Duodenal mucosa (tissue), 2 donors: ENCODE measurements at regions not wholly inside any gene's neighbourhood (a gene's known extent, or its start where the extent isn't known, plus 50 kb on each side); places are given as distances from the start of the nearest gene placed in this dataset.

Experiments used
- H3K27ac ChIP-seq: one replicate; pipeline ENCODE4 v1.7.0; 2013; ENCODE audit warnings: low read depth, low read length
- H3K27me3 ChIP-seq, 2 donors: one replicate each; pipeline ENCODE4 v1.7.0; 2013; ENCODE audit warnings: low read length in 2 of 2, control low read depth in 1 of 2; ENCODE audit not compliant: insufficient read depth in 2 of 2, control insufficient read depth in 1 of 2
- H3K36me3 ChIP-seq, 2 donors: one replicate each; pipeline ENCODE4 v1.7.0; 2013; ENCODE audit warnings: low read length in 2 of 2, control low read depth in 1 of 2; ENCODE audit not compliant: insufficient read depth in 2 of 2, control insufficient read depth in 1 of 2
- H3K4me1 ChIP-seq, 2 donors: one replicate each; pipeline ENCODE4 v1.7.0; 2013; ENCODE audit warnings: low read length in 2 of 2, control low read depth in 1 of 2; ENCODE audit not compliant: insufficient read depth in 2 of 2, control insufficient read depth in 1 of 2
- H3K4me3 ChIP-seq, 2 donors: one replicate each; pipeline ENCODE4 v1.7.0; 2013; ENCODE audit warnings: low read length in 2 of 2, low read depth in 1 of 2
- H3K9ac ChIP-seq, 2 donors: one replicate each; pipeline ENCODE4 v1.7.0; 2013; ENCODE audit warnings: low read length in 2 of 2, low read depth in 1 of 2
- H3K9me3 ChIP-seq, 2 donors: one replicate each; pipeline ENCODE4 v1.7.0; 2013; ENCODE audit warnings: low read length in 2 of 2, control low read depth in 1 of 2; ENCODE audit not compliant: control insufficient read depth in 1 of 2

- H3K36me3 ChIP-seq, result no peaks in the 10 kb centered on the region
- peaks cover 0 to 8% of the 10 kb centered on the region in 2 donors for H3K27me3 ChIP-seq
- no peak overlapping the region for H3K9ac ChIP-seq
- H3K4me1 ChIP-seq, result no peaks in the 10 kb centered on the region
- H3K27ac ChIP-seq, result no peak overlapping the region
- no peak overlapping the region for H3K4me3 ChIP-seq
- no peaks in the 10 kb centered on the region for H3K9me3 ChIP-seq
These were observed 60.0 kb downstream of the ING1 start for GRCh38 chr13:110773480-110773879.

DNA sequence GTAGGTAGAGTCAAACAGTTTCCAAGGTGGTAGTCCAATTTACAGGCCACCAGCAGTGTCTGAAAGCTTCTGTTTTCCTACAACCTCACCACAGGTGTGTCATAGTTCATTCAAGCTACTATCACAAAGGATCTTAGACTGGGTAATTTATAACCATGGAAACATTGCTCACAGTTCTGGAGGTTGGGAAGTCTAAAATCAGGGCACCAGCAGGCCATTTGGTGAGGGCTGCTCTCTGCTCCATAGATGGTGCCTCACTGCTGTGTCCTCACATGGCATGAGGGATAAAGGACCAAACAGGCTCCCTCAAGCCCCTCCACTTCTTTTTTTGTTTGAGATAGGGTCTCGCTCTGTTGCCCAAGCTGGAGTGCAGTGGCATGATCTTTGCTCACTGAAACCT is 60.6 kb downstream of the ING1 start:
- Histone ChIP-seq H3K9me3 (no peaks in the 10 kb centered on the region), H3K27ac (no peak overlapping the region), H3K9ac (no peak overlapping the region), H3K27me3 (peaks cover 0 to 5% of the 10 kb centered on the region in 2 donors), H3K4me1 (no peaks in the 10 kb centered on the region), H3K4me3 (no peak overlapping the region), H3K36me3 (no peaks in the 10 kb centered on the region)

DNA sequence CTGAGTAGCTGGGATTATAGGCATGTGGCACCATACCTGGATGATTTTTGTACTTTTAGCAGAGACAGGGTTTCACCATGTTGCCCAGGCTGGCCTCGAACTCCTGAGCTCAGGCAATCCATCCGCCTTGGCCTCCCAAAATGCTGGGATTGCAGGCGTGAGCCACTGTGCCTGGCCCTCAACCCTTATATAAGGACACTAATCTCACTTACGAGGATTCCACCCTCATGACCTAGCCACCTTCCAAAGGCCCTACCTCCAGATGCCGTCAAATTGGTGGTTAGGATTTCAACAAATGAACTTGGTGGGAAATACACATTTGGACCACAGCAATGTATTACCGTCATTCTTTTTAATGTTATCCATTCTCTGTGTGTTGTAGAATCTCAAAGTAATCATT is 61.0 kb downstream of the ING1 start:
- Histone ChIP-seq H3K4me3 (no peak overlapping the region), H3K9ac (no peak overlapping the region), H3K27ac (no peak overlapping the region), H3K9me3 (no peaks in the 10 kb centered on the region), H3K36me3 (no peaks in the 10 kb centered on the region), H3K4me1 (no peaks in the 10 kb centered on the region), H3K27me3 (peaks cover 0 to 5% of the 10 kb centered on the region in 2 donors)

- H3K27me3 ChIP-seq, result peaks cover 0 to 5% of the 10 kb centered on the region in 2 donors
- no peak overlapping the region for H3K27ac ChIP-seq
- H3K4me1 ChIP-seq, result no peaks in the 10 kb centered on the region
- H3K9ac ChIP-seq, result no peak overlapping the region
- no peaks in the 10 kb centered on the region for H3K36me3 ChIP-seq
- H3K9me3 ChIP-seq, result no peaks in the 10 kb centered on the region
- H3K4me3 ChIP-seq, result no peak overlapping the region
These were observed 62.1 kb downstream of the ING1 start for GRCh38 chr13:110775576-110775975.

GRCh38 chr13:110777251-110777820 is 63.8 kb downstream of the ING1 start:
- Histone ChIP-seq H3K36me3 (no peaks in the 10 kb centered on the region), H3K9ac (no peak overlapping the region), H3K4me3 (no peak overlapping the region), H3K27ac (no peak overlapping the region), H3K4me1 (no peaks in the 10 kb centered on the region), H3K9me3 (no peaks in the 10 kb centered on the region), H3K27me3 (peaks cover 0 to under 1% of the 10 kb centered on the region in 2 donors)

- Histone ChIP-seq H3K27ac (no peak overlapping the region), H3K9me3 (no peaks in the 10 kb centered on the region), H3K9ac (no peak overlapping the region), H3K36me3 (no peaks in the 10 kb centered on the region), H3K4me3 (no peak overlapping the region), H3K27me3 (peaks cover 0 to 2% of the 10 kb centered on the region in 2 donors), H3K4me1 (no peaks in the 10 kb centered on the region)
These were observed 65.5 kb downstream of the ING1 start for GRCh38 chr13:110779022-110779421.

DNA sequence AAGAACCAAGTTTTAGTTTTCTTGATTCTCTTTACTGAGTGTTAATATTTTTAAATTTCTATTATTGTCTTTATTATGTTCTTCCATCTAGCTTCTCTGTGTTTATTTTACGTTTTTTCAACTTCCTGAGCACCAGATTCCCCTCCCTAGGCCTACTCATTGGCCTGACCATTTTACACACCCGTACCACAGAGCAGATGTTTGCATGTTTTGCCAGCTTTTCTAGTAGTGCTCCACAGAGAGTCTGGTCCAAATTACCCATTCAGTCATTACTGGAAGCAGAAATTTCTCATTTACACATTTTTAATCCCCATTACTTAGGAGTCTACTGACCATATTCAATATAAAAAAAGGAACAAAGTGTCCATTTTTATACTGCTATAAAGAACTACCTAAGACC is 66.9 kb downstream of the ING1 start:
- Histone ChIP-seq H3K9ac (no peak overlapping the region), H3K27me3 (peaks cover 0 to 5% of the 10 kb centered on the region in 2 donors), H3K9me3 (no peaks in the 10 kb centered on the region), H3K36me3 (no peaks in the 10 kb centered on the region), H3K4me3 (no peak overlapping the region), H3K27ac (no peak overlapping the region), H3K4me1 (no peaks in the 10 kb centered on the region)

GRCh38 chr13:110782185-110782584 is 68.7 kb downstream of the ING1 start:
- H3K27me3 ChIP-seq, result peaks cover 0 to 5% of the 10 kb centered on the region in 2 donors
- no peak overlapping the region for H3K4me3 ChIP-seq
- no peaks in the 10 kb centered on the region for H3K9me3 ChIP-seq
- no peaks in the 10 kb centered on the region for H3K4me1 ChIP-seq
- H3K36me3 ChIP-seq, result no peaks in the 10 kb centered on the region
- H3K27ac ChIP-seq, result no peak overlapping the region
- no peak overlapping the region for H3K9ac ChIP-seq

GRCh38 chr13:110784704-110785103 is 71.2 kb downstream of the ING1 start:
- H3K9me3 ChIP-seq, result no peaks in the 10 kb centered on the region

DNA sequence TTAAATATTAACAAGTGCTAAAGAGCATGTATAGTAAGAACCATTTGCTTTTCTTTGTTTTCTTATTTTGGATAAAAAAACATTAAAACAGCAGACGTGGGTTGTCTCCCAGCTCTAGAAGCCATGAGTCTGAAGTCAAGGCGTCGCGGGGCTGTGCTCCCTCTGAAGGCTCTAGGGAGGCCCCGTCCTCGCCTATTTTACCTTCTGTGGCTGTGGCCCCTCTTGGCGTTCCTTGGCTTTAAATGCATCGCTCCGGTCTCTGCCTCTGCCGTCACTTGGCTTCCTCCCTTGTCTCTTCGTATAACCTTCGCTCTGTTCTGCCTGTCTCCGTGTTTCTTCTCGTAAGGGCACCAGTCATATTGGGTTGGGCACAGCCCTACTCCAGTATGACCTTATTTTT is 75.3 kb downstream of the ING1 start:
- H3K4me3 ChIP-seq, result no peak overlapping the region
- no peak overlapping the region for H3K9ac ChIP-seq
- no peak overlapping the region for H3K27ac ChIP-seq
- H3K9me3 ChIP-seq, result peaks cover 19% of the 10 kb centered on the region in 2 donors
- no peaks in the 10 kb centered on the region for H3K4me1 ChIP-seq
- peaks cover 0 to 5% of the 10 kb centered on the region in 2 donors for H3K27me3 ChIP-seq
- H3K36me3 ChIP-seq, result no peaks in the 10 kb centered on the region

More at GRCh38 chr13:110784704-110785103, 71.2 kb downstream of the ING1 start:
- no peak overlapping the region for H3K9ac ChIP-seq
- no peaks in the 10 kb centered on the region for H3K4me1 ChIP-seq
- H3K4me3 ChIP-seq, result no peak overlapping the region
- H3K27ac ChIP-seq, result no peak overlapping the region
- H3K36me3 ChIP-seq, result no peaks in the 10 kb centered on the region
- peaks cover 0 to 5% of the 10 kb centered on the region in 2 donors for H3K27me3 ChIP-seq

DNA sequence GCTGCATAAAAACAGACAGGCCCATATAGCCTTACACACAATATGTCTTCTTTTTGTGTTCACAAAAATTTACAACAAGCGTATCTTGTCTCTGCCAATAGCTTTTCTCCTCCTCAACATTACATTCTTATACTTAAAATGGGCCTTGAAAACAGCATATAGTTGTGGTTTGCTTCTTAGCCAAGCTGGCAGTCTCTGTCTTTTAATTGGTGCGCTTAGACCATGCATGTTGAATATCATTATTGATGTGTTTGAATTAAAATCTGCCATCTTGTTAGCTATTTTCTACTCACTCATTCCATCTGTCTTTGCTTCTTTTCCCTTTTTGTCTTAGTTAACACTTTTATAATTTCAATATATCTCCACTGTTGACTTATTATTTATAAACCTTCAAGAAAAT is 76.4 kb downstream of the ING1 start:
- no peaks in the 10 kb centered on the region for H3K27me3 ChIP-seq
- peaks cover 19 to 23% of the 10 kb centered on the region in 2 donors for H3K9me3 ChIP-seq
- H3K4me1 ChIP-seq, result no peaks in the 10 kb centered on the region
- H3K36me3 ChIP-seq, result no peaks in the 10 kb centered on the region
- H3K27ac ChIP-seq, result no peak overlapping the region
- H3K4me3 ChIP-seq, result no peak overlapping the region
- H3K9ac ChIP-seq, result no peak overlapping the region
